Thyroid gland (tissue), 4 donors: ENCODE measurements at regions not wholly inside any gene's neighbourhood (a gene's known extent, or its start where the extent isn't known, plus 50 kb on each side); places are given as distances from the start of the nearest gene placed in this dataset.

Source experiments
- CTCF ChIP-seq, 6 experiments: fragments of 200-600 bp in 3 of 6; fragments of 450-650 bp in 3 of 6; sonication (generic) in 3 of 6; IDR thresholded peaks; one replicate each; pipeline ENCODE4 v1.5.1; 2016 to 2019; ENCODE audit warnings: antibody characterized with exemption in 6 of 6, mild to moderate bottlenecking in 2 of 6, inconsistent platforms in 1 of 6, moderate library complexity in 1 of 6
- POLR2A ChIP-seq, 2 donors: fragments of 450-650 bp; IDR thresholded peaks; one replicate each; pipeline ENCODE4 v1.6.1; 2017; ENCODE audit warnings: antibody characterized with exemption in 2 of 2, mild to moderate bottlenecking in 2 of 2, moderate library complexity in 1 of 2

- TF ChIP-seq CTCF (IDR thresholded peaks at IDR 0.05) = no peak
- no peak for TF ChIP-seq POLR2A (IDR thresholded peaks at IDR 0.05)
These were observed 91.3 kb downstream of the SPRY2 start for GRCh38 chr13:80249516-80250212.
